Suprapubic skin (tissue), 4 donors: ENCODE measurements at regions not wholly inside any gene's neighbourhood (a gene's known extent, or its start where the extent isn't known, plus 50 kb on each side); places are given as distances from the start of the nearest gene placed in this dataset.

Experiments used
- CTCF ChIP-seq, 2 donors: fragments of 200-600 bp in 1 of 2; fragments of 450-650 bp in 1 of 2; sonication (generic) in 1 of 2; IDR thresholded peaks; one replicate each; pipeline ENCODE4 v1.5.1; 2016 to 2019; ENCODE audit warnings: antibody characterized with exemption in 2 of 2, mild to moderate bottlenecking in 1 of 2, moderate library complexity in 1 of 2
- EP300 ChIP-seq: sonication (generic); formaldehyde crosslinking; IDR thresholded peaks from one replicate; pipeline ENCODE4 v1.6.1; 2017; ENCODE audit warnings: antibody characterized with exemption
- POLR2A ChIP-seq, 2 donors: fragments of 450-650 bp; IDR thresholded peaks; one replicate each; pipeline ENCODE4 v1.6.1; 2017; ENCODE audit warnings: antibody characterized with exemption in 2 of 2, mild to moderate bottlenecking in 2 of 2, moderate library complexity in 2 of 2
- POLR2AphosphoS5 ChIP-seq, 3 donors: sonication (generic); formaldehyde crosslinking; IDR thresholded peaks; one replicate each; pipeline ENCODE4 v1.6.1; 2017; ENCODE audit warnings: antibody characterized with exemption in 3 of 3

- no peak for TF ChIP-seq CTCF (IDR thresholded peaks at IDR 0.05)
- no peak for TF ChIP-seq POLR2AphosphoS5 (IDR thresholded peaks at IDR 0.05)
- TF ChIP-seq EP300 = no peak
- no peak for TF ChIP-seq POLR2A (IDR thresholded peaks at IDR 0.05)
Measured at GRCh38 chr9:28607843-28608242, 1034.6 kb upstream of the C9orf72 start.
